Endothelial cell of umbilical vein (primary cell): ENCODE measurements at regions not wholly inside any gene's neighbourhood (a gene's known extent, or its start where the extent isn't known, plus 50 kb on each side); places are given as distances from the start of the nearest gene placed in this dataset.

Source experiments
- CTCF ChIP-seq, 2 donors: IDR thresholded peaks; 1 replicate in 1 of 2; 2 replicates in 1 of 2; pipeline ENCODE4 v1.5.1; 2011; ENCODE audit warnings: low read length in 2 of 2, mild to moderate bottlenecking in 2 of 2, moderate library complexity in 2 of 2, control low read depth in 1 of 2, inconsistent platforms in 1 of 2, low read depth in 1 of 2; ENCODE audit not compliant: insufficient read depth in 1 of 2; ENCODE audit errors: extremely low read depth in 1 of 2
- EZH2 ChIP-seq: IDR thresholded peaks from 2 replicates; pipeline ENCODE4 v1.6.1; 2012; ENCODE audit warnings: borderline replicate concordance, low read depth, mild to moderate bottlenecking, moderate library complexity, low read length, inconsistent platforms; ENCODE audit not compliant: severe bottlenecking
- GATA2 ChIP-seq: IDR thresholded peaks from 2 replicates; pipeline ENCODE4 v1.7.0; 2011; ENCODE audit warnings: low read depth, mild to moderate bottlenecking, moderate library complexity, mixed read lengths, low read length; ENCODE audit not compliant: insufficient read length, insufficient read depth
- JUN ChIP-seq: IDR thresholded peaks from 2 replicates; pipeline ENCODE4 v1.6.1; 2011; ENCODE audit warnings: borderline replicate concordance, low read depth; ENCODE audit not compliant: insufficient read length, insufficient read depth
- POLR2A ChIP-seq: IDR thresholded peaks from 2 replicates; pipeline ENCODE4 v1.6.1; 2012; ENCODE audit warnings: low read depth, mild to moderate bottlenecking, control low read depth, low read length
- POLR2AphosphoS5 ChIP-seq: IDR thresholded peaks from 2 replicates; pipeline ENCODE4 v1.6.1; 2012; ENCODE audit warnings: low read depth, mild to moderate bottlenecking, control low read depth, low read length, moderate library complexity; ENCODE audit not compliant: insufficient read depth

- TF ChIP-seq CTCF (IDR thresholded peaks at IDR 0.05; ENCODE audit: extremely low read depth in 1 of 2, insufficient read depth in 1 of 2, low read depth in 1 of 2, low read length in 2 of 2) (no peak), POLR2A (no peak), POLR2AphosphoS5 (no peak), EZH2 (no peak), JUN (no peak), GATA2 (no peak)
Observed at GRCh38 chr2:17319090-17319489, 199.2 kb downstream of the RAD51AP2 start.
